Pancreas (tissue), 10 donors: ENCODE measurements at regions not wholly inside any gene's neighbourhood (a gene's known extent, or its start where the extent isn't known, plus 50 kb on each side); places are given as distances from the start of the nearest gene placed in this dataset.

Source experiments
- ATAC-seq, 4 donors: fragments of 200-7000 bp; cut with Tn5 transposase; one replicate each; pipeline versions ENCODE4 v1.8.0 to v1.9.1; 2020; ENCODE audit warnings: mild to moderate bottlenecking in 4 of 4, moderate library complexity in 4 of 4
- DNase-seq, 6 donors: peaks; one replicate each; pipeline ENCODE4 v3.0.0-alpha.2; 2020
- FAIRE-seq: peaks from 2 replicates; lab custom pipeline; 2012; peaks lifted over from hg19 to GRCh38; lab: Jason Lieb, UNC
- H3K27ac ChIP-seq, 4 donors: fragments of 200-600 bp; sonication (generic); 1 replicate in 3 of 4; 2 replicates in 1 of 4; pipeline versions ENCODE4 v1.5.0 to v1.8.0; 2020
- H3K27me3 ChIP-seq, 4 donors: fragments of 200-600 bp; one replicate each; pipeline ENCODE4 v1.8.0; 2021
- H3K36me3 ChIP-seq, 3 donors: fragments of 200-600 bp; sonication (generic) in 1 of 3; one replicate each; pipeline versions ENCODE4 v1.5.0 to v1.8.0; 2020 to 2021
- H3K4me1 ChIP-seq, 3 donors: fragments of 200-600 bp; one replicate each; pipeline ENCODE4 v1.8.0; 2021
- H3K4me3 ChIP-seq, 4 donors: fragments of 200-600 bp; sonication (generic) in 2 of 4; one replicate each; pipeline versions ENCODE4 v1.5.0 to v1.8.0; 2020 to 2021
- H3K9me3 ChIP-seq, 4 donors: fragments of 200-600 bp; one replicate each; pipeline ENCODE4 v1.8.0; 2021
- CTCF ChIP-seq, 4 donors: fragments of 200-600 bp; sonication (generic) in 3 of 4; IDR thresholded peaks; one replicate each; pipeline versions ENCODE4 v1.5.0 to v1.8.0; 2021; ENCODE audit warnings: antibody characterized with exemption in 4 of 4
- WGBS, 2 donors: extraction: QIAGEN DNeasy Blood & Tissue Kit; methylation state at CpG; one replicate each; pipeline ENCODE4 v1.1.7; 2013; 5-methylcytosine and 5-hydroxymethylcytosine counted together
- intact Hi-C, 3 donors: fragments of 100-400 bp; cut with DNase I; formaldehyde crosslinking; loops; one replicate each; pipeline versions ENCODE4 v1.11.1 to v1.14.2; 2022
- donor health status: healthy with polysubstance abuse.
- donor health status: DM: no; HTN: no; CAD: no; lungs with moderate emphysema.
- donor health status: DM: no; HTN: no; CAD: no.
- donor health status: control.
- donor health status: control.
- donor health status: Bipolar disorder and iron deficiency.
- donor health status: DM: yes; HTN: yes; CAD: no.
- donor health status: DM: no; HTN: no; CAD: no.
- donor health status: DM: no; HTN: no; CAD: no.
- donor health status: DM: yes; HTN: yes; CAD: no.

GRCh38 chr4:132998585-132999230, 150.4 kb upstream of the PCDH10 start:
- H3K36me3 ChIP-seq: no peaks in the 10 kb centered on the region
- DNase-seq (no peak), FAIRE-seq (no peak), ATAC-seq (no peak)
- no peaks in the 10 kb centered on the region for H3K4me1 ChIP-seq
- H3K27me3 ChIP-seq: no peaks in the 10 kb centered on the region
- no peak overlapping the region for H3K27ac ChIP-seq
- H3K9me3 ChIP-seq: no peaks in the 10 kb centered on the region
- TF ChIP-seq CTCF (IDR thresholded peaks at IDR 0.05): no peak
- H3K4me3 ChIP-seq: no peak overlapping the region
- intact Hi-C loops: no loop called here
- WGBS, 2 donors: 64 to 74% methylated on average over 2 of the region's 2 CpGs

- intact Hi-C loops: no loop called here
- H3K9me3 ChIP-seq: no peaks in the 10 kb centered on the region
- FAIRE-seq: no peak
These were observed 149.1 kb upstream of the PCDH10 start for GRCh38 chr4:133000012-133000411.

GRCh38 chr4:133003169-133003568, 145.9 kb upstream of the PCDH10 start:
- no peaks in the 10 kb centered on the region for H3K27me3 ChIP-seq
- H3K36me3 ChIP-seq: no peaks in the 10 kb centered on the region
- intact Hi-C loops: no loop called here
- DNase-seq: no peak
- no peaks in the 10 kb centered on the region for H3K9me3 ChIP-seq
- H3K4me3 ChIP-seq: no peak overlapping the region
- H3K4me1 ChIP-seq: no peaks in the 10 kb centered on the region
- no peak for TF ChIP-seq CTCF (IDR thresholded peaks at IDR 0.05)
- no peak for ATAC-seq
- WGBS, 2 donors: 81 to 90% methylated on average over 6 of the region's 6 CpGs
- FAIRE-seq: no peak
- H3K27ac ChIP-seq: no peak overlapping the region

More at GRCh38 chr4:133000012-133000411, 149.1 kb upstream of the PCDH10 start:
- Histone ChIP-seq H3K36me3 (no peaks in the 10 kb centered on the region), H3K4me3 (no peak overlapping the region), H3K27me3 (no peaks in the 10 kb centered on the region), H3K27ac (no peak overlapping the region), H3K4me1 (no peaks in the 10 kb centered on the region)
- DNase-seq (no peak), ATAC-seq (no peak)
- WGBS, 2 donors: 18 to 34% methylated on average over 3 of the region's 3 CpGs
- no peak for TF ChIP-seq CTCF (IDR thresholded peaks at IDR 0.05)

- WGBS, 2 donors: 23 to 33% methylated on average over 3 of the region's 3 CpGs
- Histone ChIP-seq H3K27me3 (no peaks in the 10 kb centered on the region), H3K4me1 (no peaks in the 10 kb centered on the region), H3K36me3 (no peaks in the 10 kb centered on the region), H3K9me3 (no peaks in the 10 kb centered on the region), H3K27ac (no peak overlapping the region), H3K4me3 (no peak overlapping the region)
- no peak for ATAC-seq
- intact Hi-C loops: no loop called here
- no peak for DNase-seq
- TF ChIP-seq CTCF (IDR thresholded peaks at IDR 0.05): no peak
- no peak for FAIRE-seq
These were observed 134.5 kb upstream of the PCDH10 start for GRCh38 chr4:133014473-133015135.

- Histone ChIP-seq H3K27ac (no peak overlapping the region), H3K36me3 (no peaks in the 10 kb centered on the region), H3K27me3 (no peaks in the 10 kb centered on the region), H3K9me3 (no peaks in the 10 kb centered on the region), H3K4me3 (no peak overlapping the region), H3K4me1 (no peaks in the 10 kb centered on the region)
- no peak for DNase-seq
- no peak for ATAC-seq
- WGBS, 2 donors: 45 to 53% methylated on average over 1 of the region's 1 CpG
- TF ChIP-seq CTCF (IDR thresholded peaks at IDR 0.05): no peak
- intact Hi-C loops: no loop called here
- FAIRE-seq: no peak
These were observed 103.8 kb upstream of the PCDH10 start for GRCh38 chr4:133045288-133045687.
